ENCODE measurements at regions not wholly inside any gene's neighbourhood (a gene's known extent, or its start where the extent isn't known, plus 50 kb on each side); places are given as distances from the start of the nearest gene placed in this dataset.

GRCh38 chr2:12795851-12796250 lies 79.1 kb downstream of the TRIB2 start:
- no peak for DNase-seq (ENCODE audit: low read depth in 1 of 2, low spot score in 1 of 2)
- in situ Hi-C loops (cut with HindIII; ENCODE audit: low pct_unique_long_range_greater_than_20kb, low sequenced_read_pairs), result no loop called here
- no peak for TF ChIP-seq JUND (IDR thresholded peaks at IDR 0.05; ENCODE audit: low read depth)

- DNase-seq (ENCODE audit: low read depth in 1 of 2, low spot score in 1 of 2), result no peak
- no peak for TF ChIP-seq JUND (IDR thresholded peaks at IDR 0.05; ENCODE audit: low read depth)
- in situ Hi-C loops (cut with HindIII; ENCODE audit: low pct_unique_long_range_greater_than_20kb, low sequenced_read_pairs), result no loop called here
Measured at GRCh38 chr2:12796657-12797056, 79.9 kb downstream of the TRIB2 start.

GRCh38 chr2:12797815-12798214 lies 81.1 kb downstream of the TRIB2 start:
- no peak for DNase-seq (ENCODE audit: low read depth in 1 of 2, low spot score in 1 of 2)
- no peak for TF ChIP-seq JUND (IDR thresholded peaks at IDR 0.05; ENCODE audit: low read depth)
- in situ Hi-C loops (cut with HindIII; ENCODE audit: low pct_unique_long_range_greater_than_20kb, low sequenced_read_pairs), result no loop called here

GRCh38 chr2:12803607-12804006 lies 86.9 kb downstream of the TRIB2 start:
- DNase-seq (ENCODE audit: low read depth in 1 of 2, low spot score in 1 of 2), result no peak
- no peak for TF ChIP-seq JUND (IDR thresholded peaks at IDR 0.05; ENCODE audit: low read depth)
- in situ Hi-C loops (cut with HindIII; ENCODE audit: low pct_unique_long_range_greater_than_20kb, low sequenced_read_pairs), result no loop called here

GRCh38 chr2:12804091-12804856 lies 87.5 kb downstream of the TRIB2 start:
- TF ChIP-seq JUND (IDR thresholded peaks at IDR 0.05; ENCODE audit: low read depth), result no peak
- in situ Hi-C loops (cut with HindIII; ENCODE audit: low pct_unique_long_range_greater_than_20kb, low sequenced_read_pairs), result no loop called here
- no peak for DNase-seq (ENCODE audit: low read depth in 1 of 2, low spot score in 1 of 2)

GRCh38 chr2:12805033-12805432 lies 88.3 kb downstream of the TRIB2 start:
- in situ Hi-C loops (cut with HindIII; ENCODE audit: low pct_unique_long_range_greater_than_20kb, low sequenced_read_pairs), result no loop called here
- TF ChIP-seq JUND (IDR thresholded peaks at IDR 0.05; ENCODE audit: low read depth), result no peak
- DNase-seq (ENCODE audit: low read depth in 1 of 2, low spot score in 1 of 2), result no peak

GRCh38 chr2:12806549-12807242 lies 90.0 kb downstream of the TRIB2 start:
- TF ChIP-seq JUND (IDR thresholded peaks at IDR 0.05; ENCODE audit: low read depth), result no peak
- in situ Hi-C loops (cut with HindIII; ENCODE audit: low pct_unique_long_range_greater_than_20kb, low sequenced_read_pairs), result no loop called here
- no peak for DNase-seq (ENCODE audit: low read depth in 1 of 2, low spot score in 1 of 2)

GRCh38 chr2:12807907-12808810 lies 91.4 kb downstream of the TRIB2 start:
- no peak for TF ChIP-seq JUND (IDR thresholded peaks at IDR 0.05; ENCODE audit: low read depth)
- no peak for DNase-seq (ENCODE audit: low read depth in 1 of 2, low spot score in 1 of 2)
- in situ Hi-C loops (cut with HindIII; ENCODE audit: low pct_unique_long_range_greater_than_20kb, low sequenced_read_pairs), result no loop called here

GRCh38 chr2:12809526-12809925 lies 92.8 kb downstream of the TRIB2 start:
- in situ Hi-C loops (cut with HindIII; ENCODE audit: low pct_unique_long_range_greater_than_20kb, low sequenced_read_pairs), result no loop called here

GRCh38 chr2:12811916-12812315 lies 95.2 kb downstream of the TRIB2 start:
- DNase-seq (ENCODE audit: low read depth in 1 of 2, low spot score in 1 of 2), result no peak
- no peak for TF ChIP-seq JUND (IDR thresholded peaks at IDR 0.05; ENCODE audit: low read depth)
- in situ Hi-C loops (cut with HindIII; ENCODE audit: low pct_unique_long_range_greater_than_20kb, low sequenced_read_pairs), result no loop called here

More at GRCh38 chr2:12809526-12809925, 92.8 kb downstream of the TRIB2 start:
- no peak for DNase-seq (ENCODE audit: low read depth in 1 of 2, low spot score in 1 of 2)
- TF ChIP-seq JUND (IDR thresholded peaks at IDR 0.05; ENCODE audit: low read depth), result no peak

- no peak for DNase-seq (ENCODE audit: low read depth in 1 of 2, low spot score in 1 of 2)
- in situ Hi-C loops (cut with HindIII; ENCODE audit: low pct_unique_long_range_greater_than_20kb, low sequenced_read_pairs), result no loop called here
- TF ChIP-seq JUND (IDR thresholded peaks at IDR 0.05; ENCODE audit: low read depth), result no peak
Measured at GRCh38 chr2:12813166-12813565, 96.4 kb downstream of the TRIB2 start.

GRCh38 chr2:12816379-12817306 lies 99.9 kb downstream of the TRIB2 start:
- in situ Hi-C loops (cut with HindIII; ENCODE audit: low pct_unique_long_range_greater_than_20kb, low sequenced_read_pairs), result no loop called here
- TF ChIP-seq JUND (IDR thresholded peaks at IDR 0.05; ENCODE audit: low read depth), result no peak
- no peak for DNase-seq (ENCODE audit: low read depth in 1 of 2, low spot score in 1 of 2)
